IMR-90 (cell line): ENCODE measurements at regions not wholly inside any gene's neighbourhood (a gene's known extent, or its start where the extent isn't known, plus 50 kb on each side); places are given as distances from the start of the nearest gene placed in this dataset.

Source experiments
- ATAC-seq: fragments of 200-7000 bp; cut with Tn5 transposase; 2 replicates; pipeline ENCODE4 v1.9.1; 2020; ENCODE audit warnings: low read depth, mild to moderate bottlenecking, moderate library complexity
- BruUV-seq: library from RNA; stranded (reverse); fragments of 400-500 nt; replicated peaks from 2 replicates; lab custom pipeline; 2021; lab: Mats Ljungman, UMichigan
- CTCF ChIA-PET: fragments of 300-600 bp; formaldehyde crosslinking; extraction: SDS; loops from one replicate; lab custom pipeline; 2021; ENCODE audit warnings: antibody characterized with exemption; lab: Yijun Ruan, JAX
- POLR2A ChIA-PET: fragments of 300-600 bp; sonication (Branson Sonifier 250); formaldehyde crosslinking; loops from one replicate; lab custom pipeline; 2022; ENCODE audit warnings: antibody characterized with exemption; ENCODE audit not compliant: unreplicated experiment; lab: Charles Lee
- DNase-seq: peaks from one replicate; pipeline ENCODE4 v3.0.0; 2013
- H2AFZ ChIP-seq: replicated peaks from 2 replicates; pipeline ENCODE3; 2013; ENCODE audit warnings: low read length, mild to moderate bottlenecking; ENCODE audit not compliant: poor library complexity
- H2AK5ac ChIP-seq: 2 replicates; pipeline ENCODE4 v1.6.1; 2013; ENCODE audit warnings: low read depth, low read length, inconsistent platforms
- H2AK9ac ChIP-seq: replicated peaks from 2 replicates; pipeline ENCODE3; 2013; ENCODE audit warnings: mild to moderate bottlenecking, low read depth, low read length, moderate library complexity; ENCODE audit not compliant: poor library complexity
- H2BK120ac ChIP-seq: 2 replicates; pipeline ENCODE4 v1.6.1; 2013; ENCODE audit warnings: low read depth, low read length, inconsistent platforms
- H2BK15ac ChIP-seq: 3 replicates; pipeline ENCODE4 v1.6.1; 2013; ENCODE audit warnings: low read depth, low read length, inconsistent platforms
- H2BK20ac ChIP-seq: 2 replicates; pipeline ENCODE4 v1.6.1; 2013; ENCODE audit warnings: low read depth, mild to moderate bottlenecking, inconsistent platforms, low read length, moderate library complexity
- H2BK5ac ChIP-seq: 2 replicates; pipeline ENCODE4 v1.6.1; 2013; ENCODE audit warnings: mild to moderate bottlenecking, low read depth, low read length, inconsistent platforms; ENCODE audit not compliant: poor library complexity, severe bottlenecking
- H3K14ac ChIP-seq: replicated peaks from 2 replicates; pipeline ENCODE4 v1.6.1; 2013; ENCODE audit warnings: low read depth, low read length, inconsistent platforms
- H3K18ac ChIP-seq: 2 replicates; pipeline ENCODE4 v1.6.1; 2013; ENCODE audit warnings: low read depth, low read length, control low read depth
- H3K23ac ChIP-seq: 2 replicates; pipeline ENCODE4 v1.6.1; 2013; ENCODE audit warnings: low read depth, low read length, inconsistent platforms
- H3K27ac ChIP-seq: 2 replicates; pipeline ENCODE4 v1.5.1; 2013; ENCODE audit warnings: mild to moderate bottlenecking, control low read depth, low read length; ENCODE audit not compliant: insufficient read depth
- H3K27me3 ChIP-seq: 2 replicates; pipeline ENCODE4 v1.6.1; 2013; ENCODE audit warnings: low read length; ENCODE audit not compliant: control insufficient read depth, insufficient read depth
- H3K36me3 ChIP-seq: 2 replicates; pipeline ENCODE4 v1.6.1; 2013; ENCODE audit warnings: low read length, mixed read lengths; ENCODE audit not compliant: control insufficient read depth, insufficient read depth
- H3K4ac ChIP-seq: 2 replicates; pipeline ENCODE4 v1.6.1; 2013; ENCODE audit warnings: low read depth, low read length, inconsistent platforms
- H3K4me1 ChIP-seq: 2 replicates; pipeline ENCODE4 v1.6.1; 2013; ENCODE audit warnings: low read length, mixed read lengths; ENCODE audit not compliant: control insufficient read depth, insufficient read depth
- H3K4me2 ChIP-seq: 2 replicates; pipeline ENCODE4 v1.6.1; 2013; ENCODE audit warnings: low read depth, mild to moderate bottlenecking, control low read depth, low read length, moderate library complexity
- H3K4me3 ChIP-seq: 2 replicates; pipeline ENCODE4 v1.5.1; 2013; ENCODE audit warnings: low read depth, mild to moderate bottlenecking, control low read depth, low read length, moderate library complexity; ENCODE audit not compliant: insufficient read depth
- H3K56ac ChIP-seq: 2 replicates; pipeline ENCODE4 v1.6.1; 2013; ENCODE audit warnings: low read length, inconsistent platforms; ENCODE audit not compliant: insufficient read depth; ENCODE audit errors: extremely low read depth
- H3K79me1 ChIP-seq, 2 experiments: 2 replicates each; pipeline ENCODE4 v1.6.1; 2013; ENCODE audit warnings: low read length in 2 of 2, inconsistent platforms in 1 of 2, low read depth in 1 of 2
- H3K9ac ChIP-seq: 2 replicates; pipeline ENCODE4 v1.6.1; 2013; ENCODE audit warnings: low read depth, low read length, control low read depth
- H3K9me1 ChIP-seq: 2 replicates; pipeline ENCODE4 v1.6.1; 2013; ENCODE audit warnings: low read length, inconsistent platforms; ENCODE audit not compliant: insufficient read depth
- H3K9me3 ChIP-seq: 2 replicates; pipeline ENCODE4 v1.6.1; 2013; ENCODE audit warnings: low read length; ENCODE audit not compliant: control insufficient read depth, insufficient read depth
- H4K20me1 ChIP-seq: 2 replicates; pipeline ENCODE4 v1.6.1; 2013; ENCODE audit warnings: low read length, inconsistent platforms; ENCODE audit not compliant: insufficient read depth
- H4K5ac ChIP-seq: 2 replicates; pipeline ENCODE4 v1.6.1; 2013; ENCODE audit warnings: mild to moderate bottlenecking, low read depth, low read length, control low read depth
- H4K8ac ChIP-seq, 2 experiments: 2 replicates each; pipeline ENCODE4 v1.6.1; 2013; ENCODE audit warnings: low read depth in 2 of 2, low read length in 2 of 2, control low read depth in 1 of 2, inconsistent platforms in 1 of 2
- H4K91ac ChIP-seq: 2 replicates; pipeline ENCODE4 v1.6.1; 2013; ENCODE audit warnings: low read depth, low read length, inconsistent platforms; ENCODE audit not compliant: insufficient read depth
- CEBPB ChIP-seq: IDR thresholded peaks from 2 replicates; pipeline ENCODE4 v1.6.1; 2012; ENCODE audit warnings: low read depth, low read length, improper control_type of control experiment
- FOS ChIP-seq: fragments of 150-350 bp; IDR thresholded peaks from 2 replicates; pipeline ENCODE4 v1.6.1; 2016; ENCODE audit warnings: low read depth, low read length
- NFE2L2 ChIP-seq: fragments of 150-350 bp; IDR thresholded peaks from 2 replicates; pipeline ENCODE4 v1.6.1; 2016; ENCODE audit warnings: low read depth, mild to moderate bottlenecking, low read length
- POLR2A ChIP-seq: IDR thresholded peaks from 2 replicates; pipeline ENCODE4 v1.6.1; 2012; ENCODE audit warnings: mild to moderate bottlenecking, low read depth, low read length
- RCOR1 ChIP-seq: IDR thresholded peaks from 2 replicates; pipeline ENCODE4 v1.6.1; 2012; ENCODE audit warnings: mild to moderate bottlenecking, low read length, improper control_type of control experiment; ENCODE audit not compliant: insufficient replicate concordance
- SMC3 ChIP-seq: fragments of 150-350 bp; IDR thresholded peaks from 2 replicates; pipeline ENCODE4 v1.6.1; 2016; ENCODE audit warnings: low read depth, mild to moderate bottlenecking, antibody characterized with exemption, low read length, moderate library complexity
- WGBS, 2 experiments: methylation state at CpG; one replicate each; pipeline versions ENCODE4 v1.1.5 to v1.1.7; 2013; ENCODE audit warnings: missing lambda C conversion rate in 2 of 2; ENCODE audit not compliant: insufficient read length in 1 of 2; ENCODE audit errors: extremely low coverage in 2 of 2; 5-methylcytosine and 5-hydroxymethylcytosine counted together
- dilution Hi-C: fragments of 300-500 bp; cut with HindIII; formaldehyde crosslinking; loops from one replicate; pipeline ENCODE4 v1.14.3; 2018; ENCODE audit warnings: low sequenced_read_pairs; ENCODE audit not compliant: unreplicated experiment
- in situ Hi-C: fragments of 300-500 bp; cut with MboI; formaldehyde crosslinking; loops from 3 replicates; pipeline ENCODE4 v1.14.3; 2019; ENCODE audit warnings: low sequenced_read_pairs, inconsistent platforms, mixed read lengths
- intact Hi-C: fragments of 100-400 bp; cut with micrococcal nuclease; formaldehyde crosslinking; loops from 2 replicates; pipeline ENCODE4 v1.10.0; 2022
- TF ChIP-seq, protein P1 (sequence below): fragments of 150-350 bp; IDR thresholded peaks from 2 replicates; pipeline ENCODE4 v1.6.1; 2017; ENCODE audit warnings: mild to moderate bottlenecking, antibody characterized with exemption, low read length, low read depth
- TF ChIP-seq, protein P2 (sequence below): fragments of 150-350 bp; IDR thresholded peaks from 2 replicates; pipeline ENCODE4 v1.6.1; 2016; ENCODE audit warnings: low read depth, mild to moderate bottlenecking, low read length, moderate library complexity, borderline replicate concordance

DNA sequence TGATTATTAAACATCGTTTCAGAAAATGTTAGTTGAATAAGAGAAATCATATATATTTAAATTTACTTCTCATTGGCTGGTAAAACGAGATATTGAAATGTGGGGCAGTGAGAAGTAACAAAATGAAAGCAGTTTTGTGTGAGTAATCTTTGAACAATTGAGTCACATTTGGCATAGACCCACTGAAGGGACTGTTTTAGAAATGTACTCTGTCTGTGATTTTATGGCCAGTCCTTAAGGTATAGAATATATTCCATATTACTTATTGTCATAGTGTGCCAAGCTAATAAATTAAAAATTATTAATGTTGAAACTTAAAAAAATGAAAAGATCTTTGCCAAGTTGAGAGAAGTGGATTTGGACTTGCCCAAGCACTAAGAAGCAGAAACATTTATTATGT lies 222.4 kb upstream of the COL3A1 start:
- Histone ChIP-seq H3K9me1 (no peaks in the 10 kb centered on the region), H3K4me3 (no peak overlapping the region), H4K91ac (no peak overlapping the region), H3K18ac (no peak overlapping the region), H2BK15ac (no peak overlapping the region), H4K20me1 (no peaks in the 10 kb centered on the region), H2AK5ac (no peak overlapping the region), H2AFZ (no peak overlapping the region), H3K27ac (no peak overlapping the region), H3K9ac (no peak overlapping the region), H3K23ac (no peak overlapping the region), H3K14ac (no peak overlapping the region), H2AK9ac (no peak overlapping the region), H3K4ac (no peak overlapping the region), H3K9me3 (peaks cover 4% of the 10 kb centered on the region), H3K79me1 (no peaks in the 10 kb centered on the region), H3K4me2 (no peak overlapping the region), H4K5ac (no peak overlapping the region), H4K8ac (no peak overlapping the region), H3K4me1 (no peaks in the 10 kb centered on the region), H3K27me3 (no peaks in the 10 kb centered on the region), H3K36me3 (no peaks in the 10 kb centered on the region), H2BK5ac (no peak overlapping the region), H2BK120ac (no peak overlapping the region), H2BK20ac (no peak overlapping the region), H3K56ac (no peak overlapping the region)
- BruUV-seq: no TSS peak
- dilution Hi-C loops (no loop called here), intact Hi-C loops (no loop called here), in situ Hi-C loops (no loop called here)
- ATAC-seq (no peak), DNase-seq (no peak)
- WGBS, 2 experiments: no CpG with 5 or more reads among the region's 2 CpGs
- no peak for TF ChIP-seq CEBPB
- TF ChIP-seq POLR2A: no peak
- TF ChIP-seq FOS: no peak
- TF ChIP-seq, protein P1, sequence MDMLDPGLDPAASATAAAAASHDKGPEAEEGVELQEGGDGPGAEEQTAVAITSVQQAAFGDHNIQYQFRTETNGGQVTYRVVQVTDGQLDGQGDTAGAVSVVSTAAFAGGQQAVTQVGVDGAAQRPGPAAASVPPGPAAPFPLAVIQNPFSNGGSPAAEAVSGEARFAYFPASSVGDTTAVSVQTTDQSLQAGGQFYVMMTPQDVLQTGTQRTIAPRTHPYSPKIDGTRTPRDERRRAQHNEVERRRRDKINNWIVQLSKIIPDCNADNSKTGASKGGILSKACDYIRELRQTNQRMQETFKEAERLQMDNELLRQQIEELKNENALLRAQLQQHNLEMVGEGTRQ: no peak
- no peak for TF ChIP-seq RCOR1
- no peak for TF ChIP-seq SMC3
- TF ChIP-seq NFE2L2: no peak
- TF ChIP-seq, protein P2, sequence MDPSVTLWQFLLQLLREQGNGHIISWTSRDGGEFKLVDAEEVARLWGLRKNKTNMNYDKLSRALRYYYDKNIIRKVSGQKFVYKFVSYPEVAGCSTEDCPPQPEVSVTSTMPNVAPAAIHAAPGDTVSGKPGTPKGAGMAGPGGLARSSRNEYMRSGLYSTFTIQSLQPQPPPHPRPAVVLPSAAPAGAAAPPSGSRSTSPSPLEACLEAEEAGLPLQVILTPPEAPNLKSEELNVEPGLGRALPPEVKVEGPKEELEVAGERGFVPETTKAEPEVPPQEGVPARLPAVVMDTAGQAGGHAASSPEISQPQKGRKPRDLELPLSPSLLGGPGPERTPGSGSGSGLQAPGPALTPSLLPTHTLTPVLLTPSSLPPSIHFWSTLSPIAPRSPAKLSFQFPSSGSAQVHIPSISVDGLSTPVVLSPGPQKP: no peak
- POLR2A ChIA-PET: no interaction called here
- CTCF ChIA-PET: interaction anchor here (1.0 kb wide), 1 partner anchor 17 kb away, joined by 3 read pairs; no protein-coding TSS in a partner anchor
